Right ventricle myocardium superior (tissue), 1 donor: ENCODE measurements at regions not wholly inside any gene's neighbourhood (a gene's known extent, or its start where the extent isn't known, plus 50 kb on each side); places are given as distances from the start of the nearest gene placed in this dataset.
"Not testable (repeated sequence)": the region's sequence is repeated elsewhere in the genome, so short reads cannot be mapped to it uniquely, and the experiment has no call there.

Experiments used
- ATAC-seq: fragments of 200-7000 bp; cut with Tn5 transposase; one replicate; pipeline ENCODE4 v1.9.1; 2020; ENCODE audit warnings: mild to moderate bottlenecking; ENCODE audit not compliant: poor library complexity
- DNase-seq: peaks from one replicate; pipeline ENCODE4 v3.0.0-alpha.2; 2020
- intact Hi-C: fragments of 100-400 bp; cut with DNase I; formaldehyde crosslinking; loops from one replicate; pipeline ENCODE4 v1.11.2; 2022
- donor health status: DM: no; HTN: yes; CAD: no; lungs with severe emphysema.

- ATAC-seq: no peak
- intact Hi-C loops: no loop called here
- no peak for DNase-seq
These were observed 79.0 kb upstream of the CDH7 start for GRCh38 chr18:65671621-65672415.

- not testable (repeated sequence) for DNase-seq, ATAC-seq
These were observed 80.7 kb upstream of the CDH7 start for GRCh38 chr18:65670145-65670544.

GRCh38 chr18:65661391-65661790 lies 89.4 kb upstream of the CDH7 start:
- DNase-seq (no peak), ATAC-seq (no peak)
- intact Hi-C loops: no loop called here

More at GRCh38 chr18:65670145-65670544, 80.7 kb upstream of the CDH7 start:
- intact Hi-C loops: not testable (repeated sequence)

GRCh38 chr18:65659912-65660311 lies 90.9 kb upstream of the CDH7 start:
- intact Hi-C loops: no loop called here
- ATAC-seq (no peak), DNase-seq (no peak)

- intact Hi-C loops: no loop called here
- DNase-seq (no peak), ATAC-seq (no peak)
These were observed 91.5 kb upstream of the CDH7 start for GRCh38 chr18:65659312-65659711.

GRCh38 chr18:65651192-65651591 lies 99.6 kb upstream of the CDH7 start:
- intact Hi-C loops: no loop called here
- DNase-seq: no peak
- ATAC-seq: no peak

- intact Hi-C loops: no loop called here
- DNase-seq (no peak), ATAC-seq (no peak)
These were observed 118.6 kb upstream of the CDH7 start for GRCh38 chr18:65632236-65632635.

- intact Hi-C loops: no loop called here
- DNase-seq: no peak
- ATAC-seq: no peak
These were observed 119.0 kb upstream of the CDH7 start for GRCh38 chr18:65631766-65632165.

- ATAC-seq: no peak
- intact Hi-C loops: no loop called here
These were observed 122.4 kb upstream of the CDH7 start for GRCh38 chr18:65628390-65628789.

GRCh38 chr18:65623676-65624075 lies 127.1 kb upstream of the CDH7 start:
- intact Hi-C loops: no loop called here
- DNase-seq (no peak), ATAC-seq (no peak)

More at GRCh38 chr18:65628390-65628789, 122.4 kb upstream of the CDH7 start:
- no peak for DNase-seq

- intact Hi-C loops: no loop called here
- no peak for ATAC-seq
- no peak for DNase-seq
These were observed 128.4 kb upstream of the CDH7 start for GRCh38 chr18:65622436-65622835.

- intact Hi-C loops: no loop called here
- ATAC-seq: no peak
- DNase-seq: no peak
These were observed 130.6 kb upstream of the CDH7 start for GRCh38 chr18:65620076-65620696.

- intact Hi-C loops: no loop called here
- DNase-seq (no peak), ATAC-seq (no peak)
These were observed 139.9 kb upstream of the CDH7 start for GRCh38 chr18:65610939-65611338.

- intact Hi-C loops: no loop called here
- ATAC-seq (no peak), DNase-seq (no peak)
These were observed 142.3 kb upstream of the CDH7 start for GRCh38 chr18:65608471-65608870.

GRCh38 chr18:65607161-65607560 lies 143.7 kb upstream of the CDH7 start:
- ATAC-seq (no peak), DNase-seq (no peak)
- intact Hi-C loops: no loop called here

GRCh38 chr18:65606551-65607130 lies 144.2 kb upstream of the CDH7 start:
- DNase-seq (no peak), ATAC-seq (no peak)
- intact Hi-C loops: no loop called here

- ATAC-seq, DNase-seq, intact Hi-C loops: not testable (repeated sequence)
These were observed 145.5 kb upstream of the CDH7 start for GRCh38 chr18:65605352-65605751.

GRCh38 chr18:65601775-65602174 lies 149.0 kb upstream of the CDH7 start:
- DNase-seq (no peak), ATAC-seq (no peak)
- intact Hi-C loops: no loop called here

GRCh38 chr18:65592435-65592834 lies 158.4 kb upstream of the CDH7 start:
- ATAC-seq (no peak), DNase-seq (no peak)
- intact Hi-C loops: no loop called here

GRCh38 chr18:65587491-65587890 lies 163.3 kb upstream of the CDH7 start:
- ATAC-seq (no peak), DNase-seq (no peak)
- intact Hi-C loops: no loop called here
